ENCODE measurements at regions not wholly inside any gene's neighbourhood (a gene's known extent, or its start where the extent isn't known, plus 50 kb on each side); places are given as distances from the start of the nearest gene placed in this dataset.

DNA sequence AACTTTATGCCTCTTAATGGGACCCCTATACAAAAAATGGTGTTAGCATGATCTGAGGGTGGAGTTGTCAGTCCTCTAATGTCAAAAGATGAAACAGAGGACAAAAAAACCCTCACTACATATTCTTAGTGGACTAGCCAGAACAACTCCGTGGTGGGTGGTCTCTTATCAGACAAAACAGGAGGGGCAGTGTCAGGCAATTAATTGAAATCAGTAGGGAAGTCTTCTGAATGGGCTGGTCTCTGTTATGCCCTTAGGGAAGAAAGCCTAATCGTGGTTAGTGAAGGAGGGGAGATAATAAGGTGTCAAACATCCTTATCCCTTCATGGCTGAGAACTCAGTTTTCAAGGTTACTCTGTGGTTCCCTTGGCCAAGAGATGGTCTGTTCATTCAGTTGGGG is 909.4 kb downstream of the GRID1 start:
- no peak overlapping the region for H3K4me3 ChIP-seq (ENCODE audit: low read length in 3 of 3)
- TF ChIP-seq, protein P1, sequence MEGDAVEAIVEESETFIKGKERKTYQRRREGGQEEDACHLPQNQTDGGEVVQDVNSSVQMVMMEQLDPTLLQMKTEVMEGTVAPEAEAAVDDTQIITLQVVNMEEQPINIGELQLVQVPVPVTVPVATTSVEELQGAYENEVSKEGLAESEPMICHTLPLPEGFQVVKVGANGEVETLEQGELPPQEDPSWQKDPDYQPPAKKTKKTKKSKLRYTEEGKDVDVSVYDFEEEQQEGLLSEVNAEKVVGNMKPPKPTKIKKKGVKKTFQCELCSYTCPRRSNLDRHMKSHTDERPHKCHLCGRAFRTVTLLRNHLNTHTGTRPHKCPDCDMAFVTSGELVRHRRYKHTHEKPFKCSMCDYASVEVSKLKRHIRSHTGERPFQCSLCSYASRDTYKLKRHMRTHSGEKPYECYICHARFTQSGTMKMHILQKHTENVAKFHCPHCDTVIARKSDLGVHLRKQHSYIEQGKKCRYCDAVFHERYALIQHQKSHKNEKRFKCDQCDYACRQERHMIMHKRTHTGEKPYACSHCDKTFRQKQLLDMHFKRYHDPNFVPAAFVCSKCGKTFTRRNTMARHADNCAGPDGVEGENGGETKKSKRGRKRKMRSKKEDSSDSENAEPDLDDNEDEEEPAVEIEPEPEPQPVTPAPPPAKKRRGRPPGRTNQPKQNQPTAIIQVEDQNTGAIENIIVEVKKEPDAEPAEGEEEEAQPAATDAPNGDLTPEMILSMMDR (IDR thresholded peaks at IDR 0.05; ENCODE audit: borderline replicate concordance, extremely low read depth, insufficient read depth), result no peak
- no peak for DNase-seq
- H3K27me3 ChIP-seq (ENCODE audit: control insufficient read depth, insufficient read depth, low read length), result no peaks in the 10 kb centered on the region
- intact Hi-C loops (cut with DNase I), result no loop called here
- no peak overlapping the region for H3K9ac ChIP-seq (ENCODE audit: low read length in 3 of 3)
- FAIRE-seq, result no peak
- H3K4me1 ChIP-seq (ENCODE audit: control insufficient read depth in 2 of 3, insufficient read depth in 2 of 3, low read depth in 1 of 3, low read length in 3 of 3), result no peaks in the 10 kb centered on the region
- no peaks in the 10 kb centered on the region for H3K9me3 ChIP-seq (ENCODE audit: control insufficient read depth in 2 of 3, insufficient read depth in 1 of 3, low read length in 3 of 3)
- no peaks in the 10 kb centered on the region for H3K36me3 ChIP-seq (ENCODE audit: control insufficient read depth in 2 of 3, insufficient read depth in 3 of 3, low read length in 3 of 3)
- H3K27ac ChIP-seq (ENCODE audit: low read depth in 2 of 2, low read length in 2 of 2), result no peak overlapping the region

DNA sequence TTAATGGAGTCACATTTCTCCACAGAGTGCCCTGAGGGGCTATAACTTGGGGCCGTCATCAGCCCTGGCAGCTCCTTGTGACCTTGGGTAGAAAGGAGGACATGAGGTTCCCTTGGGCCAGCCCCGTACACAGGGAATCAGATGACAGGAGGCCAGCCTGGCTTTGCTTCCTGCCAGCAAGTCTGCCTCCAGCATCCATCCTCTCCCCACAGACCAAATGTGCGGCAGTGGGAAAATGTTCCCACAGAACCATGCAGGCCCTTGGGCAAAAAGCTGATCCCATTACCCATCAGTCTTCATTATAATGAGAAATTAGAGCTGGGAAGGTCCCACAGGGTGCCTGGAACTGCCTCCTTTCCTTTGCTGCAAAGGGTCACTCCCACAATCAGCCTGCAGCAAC is 908.3 kb downstream of the GRID1 start:
- DNase-seq (peak in 1 of 5 donors; percentile 2), FAIRE-seq (no peak)
- Histone ChIP-seq H3K27ac (ENCODE audit: low read depth in 2 of 2, low read length in 2 of 2) (no peak overlapping the region), H3K36me3 (ENCODE audit: control insufficient read depth in 2 of 3, insufficient read depth in 3 of 3, low read length in 3 of 3) (no peaks in the 10 kb centered on the region), H3K4me1 (ENCODE audit: control insufficient read depth in 2 of 3, insufficient read depth in 2 of 3, low read depth in 1 of 3, low read length in 3 of 3) (no peaks in the 10 kb centered on the region), H3K4me3 (ENCODE audit: low read length in 3 of 3) (no peak overlapping the region), H3K9me3 (ENCODE audit: control insufficient read depth in 2 of 3, insufficient read depth in 1 of 3, low read length in 3 of 3) (no peaks in the 10 kb centered on the region), H3K9ac (ENCODE audit: low read length in 3 of 3) (no peak overlapping the region), H3K27me3 (ENCODE audit: control insufficient read depth, insufficient read depth, low read length) (no peaks in the 10 kb centered on the region)
- TF ChIP-seq, protein P1 (IDR thresholded peaks at IDR 0.05; ENCODE audit: borderline replicate concordance, extremely low read depth, insufficient read depth), result no peak
- intact Hi-C loops (cut with DNase I), result no loop called here

DNA sequence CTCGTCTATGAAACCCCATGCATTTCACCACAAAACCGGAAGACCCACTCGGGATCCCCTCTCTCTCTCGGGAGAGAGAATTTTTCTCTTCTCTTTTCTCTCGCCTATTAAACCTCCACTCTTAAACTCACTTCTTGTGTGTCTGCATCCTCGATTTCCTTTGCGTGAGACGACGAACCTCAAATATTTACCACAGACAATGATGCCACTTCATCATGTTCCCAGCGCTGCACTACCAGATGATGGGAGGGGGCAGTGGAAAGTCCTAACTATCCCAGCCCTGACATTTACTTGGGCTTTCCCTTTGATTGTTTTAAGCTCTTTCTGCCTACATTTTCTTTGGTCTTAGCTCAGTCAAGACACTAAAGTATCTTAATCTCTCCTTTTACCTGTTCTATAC is 906.7 kb downstream of the GRID1 start:
- TF ChIP-seq, protein P1 (IDR thresholded peaks at IDR 0.05; ENCODE audit: borderline replicate concordance, extremely low read depth, insufficient read depth), result no peak
- Histone ChIP-seq H3K4me1 (ENCODE audit: control insufficient read depth in 2 of 3, insufficient read depth in 2 of 3, low read depth in 1 of 3, low read length in 3 of 3) (no peaks in the 10 kb centered on the region), H3K36me3 (ENCODE audit: control insufficient read depth in 2 of 3, insufficient read depth in 3 of 3, low read length in 3 of 3) (no peaks in the 10 kb centered on the region), H3K9me3 (ENCODE audit: control insufficient read depth in 2 of 3, insufficient read depth in 1 of 3, low read length in 3 of 3) (no peaks in the 10 kb centered on the region), H3K27ac (ENCODE audit: low read depth in 2 of 2, low read length in 2 of 2) (no peak overlapping the region), H3K4me3 (ENCODE audit: low read length in 3 of 3) (no peak overlapping the region), H3K9ac (ENCODE audit: low read length in 3 of 3) (no peak overlapping the region), H3K27me3 (ENCODE audit: control insufficient read depth, insufficient read depth, low read length) (no peaks in the 10 kb centered on the region)
- intact Hi-C loops (cut with DNase I), result no loop called here
- FAIRE-seq (no peak), DNase-seq (no peak)

DNA sequence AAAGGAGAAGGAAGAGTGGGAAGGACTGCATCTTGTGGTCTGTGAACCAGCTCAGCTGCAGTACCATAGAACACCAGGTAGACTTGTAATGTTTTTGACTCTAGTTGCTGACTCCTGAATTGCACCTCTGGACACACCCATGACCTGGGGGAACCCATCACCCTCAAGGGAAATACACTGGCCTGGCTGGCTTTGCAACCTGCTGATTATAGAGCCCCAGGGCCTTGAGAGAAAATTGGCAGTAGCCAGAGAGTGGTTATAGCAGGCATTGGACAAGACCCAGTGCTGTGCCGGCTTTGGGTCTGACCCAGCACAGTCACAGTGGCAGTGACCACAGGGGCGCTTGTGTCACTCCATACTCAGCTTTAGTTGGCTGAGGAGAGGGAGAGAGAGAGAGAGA is 902.3 kb downstream of the GRID1 start:
- DNase-seq (no peak), FAIRE-seq (no peak)
- Histone ChIP-seq H3K27ac (ENCODE audit: low read depth in 2 of 2, low read length in 2 of 2) (no peak overlapping the region), H3K36me3 (ENCODE audit: control insufficient read depth in 2 of 3, insufficient read depth in 3 of 3, low read length in 3 of 3) (no peaks in the 10 kb centered on the region), H3K4me3 (ENCODE audit: low read length in 3 of 3) (no peak overlapping the region), H3K27me3 (ENCODE audit: control insufficient read depth, insufficient read depth, low read length) (no peaks in the 10 kb centered on the region), H3K9ac (ENCODE audit: low read length in 3 of 3) (no peak overlapping the region), H3K9me3 (ENCODE audit: control insufficient read depth in 2 of 3, insufficient read depth in 1 of 3, low read length in 3 of 3) (no peaks in the 10 kb centered on the region), H3K4me1 (ENCODE audit: control insufficient read depth in 2 of 3, insufficient read depth in 2 of 3, low read depth in 1 of 3, low read length in 3 of 3) (no peaks in the 10 kb centered on the region)
- intact Hi-C loops (cut with DNase I), result no loop called here
- TF ChIP-seq, protein P1 (IDR thresholded peaks at IDR 0.05; ENCODE audit: borderline replicate concordance, extremely low read depth, insufficient read depth), result no peak

Measured in kidney (tissue), 13 donors.